GM18909 (cell line): ENCODE measurements at regions not wholly inside any gene's neighbourhood (a gene's known extent, or its start where the extent isn't known, plus 50 kb on each side); places are given as distances from the start of the nearest gene placed in this dataset.

Experiments
- ATAC-seq: cut with Tn5 transposase; IDR thresholded peaks from one replicate; pipeline ENCODE4 v1.9.1; 2021; ENCODE audit warnings: mild to moderate bottlenecking; ENCODE audit not compliant: unreplicated experiment, poor library complexity

DNA sequence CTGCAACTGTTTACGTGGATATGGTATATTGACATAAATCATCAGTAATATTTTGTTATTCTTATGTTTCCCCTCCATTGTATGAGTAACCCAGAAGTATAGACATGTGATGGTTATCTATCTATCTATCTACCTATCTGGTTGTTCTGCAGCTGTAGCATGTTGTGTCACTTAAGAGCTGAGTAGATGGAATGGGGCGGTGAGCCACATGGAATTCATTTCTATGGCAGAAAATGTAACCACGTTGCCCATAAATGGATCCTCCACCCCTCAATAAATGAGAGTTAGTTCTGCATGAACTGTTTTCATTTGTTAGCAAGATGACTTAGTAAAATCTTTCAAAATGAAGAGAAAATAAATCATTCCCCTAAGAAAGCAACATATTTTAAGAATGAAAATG is 553.2 kb downstream of the MAT2B start:
- no peak for ATAC-seq

GRCh38 chr5:164059471-164059870 is 554.1 kb downstream of the MAT2B start:
- no peak for ATAC-seq

DNA sequence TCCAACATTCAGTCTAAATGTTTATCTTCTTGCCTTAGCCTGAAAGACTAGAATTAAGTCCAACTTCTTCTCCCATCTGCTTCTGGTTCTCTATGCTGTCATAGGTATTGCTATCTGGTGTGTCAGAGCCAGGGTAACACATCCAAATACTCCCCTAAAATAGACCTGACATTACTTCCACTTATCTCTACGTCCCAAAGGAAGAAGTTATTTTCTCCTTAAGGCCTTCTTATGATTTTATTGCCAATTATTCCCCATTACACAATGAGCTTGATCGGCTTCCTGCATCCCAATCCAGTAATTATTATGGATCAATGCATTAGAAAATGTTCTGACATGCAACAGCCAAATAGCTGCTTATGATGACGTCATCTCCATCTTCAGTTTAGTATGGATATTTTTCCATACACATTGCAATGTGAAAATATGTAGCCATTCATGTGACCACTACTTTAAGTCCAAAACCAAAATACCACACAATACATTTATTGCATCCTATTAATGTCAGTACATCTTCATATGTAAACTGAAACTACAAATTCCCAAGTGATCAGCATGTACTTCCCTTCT is 555.5 kb downstream of the MAT2B start:
- no peak for ATAC-seq

GRCh38 chr5:164062304-164062703 is 556.9 kb downstream of the MAT2B start:
- ATAC-seq = no peak

DNA sequence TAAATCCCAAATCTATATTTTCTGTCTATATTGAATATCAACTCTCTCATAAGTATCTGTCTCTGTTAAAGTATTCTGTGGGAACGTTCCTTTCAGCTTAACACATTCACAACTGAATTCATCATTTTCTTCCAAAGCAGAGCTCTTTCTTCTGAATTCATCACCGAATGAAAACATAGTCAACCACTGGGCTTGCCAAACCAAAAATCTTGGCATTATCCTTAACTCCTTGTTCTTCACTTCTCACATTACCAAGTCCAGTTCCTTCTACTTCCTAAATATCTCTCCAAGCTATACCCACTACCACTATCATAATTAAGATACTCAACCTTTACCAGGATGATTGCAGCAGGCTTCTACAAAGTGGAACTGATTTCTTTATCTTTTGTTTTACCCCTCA is 559.8 kb downstream of the MAT2B start:
- no peak for ATAC-seq

DNA sequence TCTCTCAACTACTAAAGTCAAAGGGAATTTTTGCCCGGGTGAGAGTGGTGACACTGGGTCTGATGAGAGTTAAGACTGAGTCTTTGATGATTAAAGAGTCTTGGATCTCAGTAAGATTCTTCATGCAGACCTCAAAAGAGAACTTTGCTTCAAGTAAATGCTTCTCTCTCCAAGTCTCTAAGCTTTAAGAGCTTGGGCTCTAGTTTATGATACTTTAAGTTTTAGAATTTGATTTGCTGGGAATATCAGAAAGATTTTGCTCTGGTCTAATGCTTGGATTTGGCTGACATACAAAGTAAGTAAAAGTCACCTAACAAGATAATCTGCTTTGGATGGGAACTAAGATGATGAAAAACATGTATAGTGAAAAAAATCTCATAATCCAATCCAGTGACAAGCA is 566.3 kb downstream of the MAT2B start:
- ATAC-seq = no peak

DNA sequence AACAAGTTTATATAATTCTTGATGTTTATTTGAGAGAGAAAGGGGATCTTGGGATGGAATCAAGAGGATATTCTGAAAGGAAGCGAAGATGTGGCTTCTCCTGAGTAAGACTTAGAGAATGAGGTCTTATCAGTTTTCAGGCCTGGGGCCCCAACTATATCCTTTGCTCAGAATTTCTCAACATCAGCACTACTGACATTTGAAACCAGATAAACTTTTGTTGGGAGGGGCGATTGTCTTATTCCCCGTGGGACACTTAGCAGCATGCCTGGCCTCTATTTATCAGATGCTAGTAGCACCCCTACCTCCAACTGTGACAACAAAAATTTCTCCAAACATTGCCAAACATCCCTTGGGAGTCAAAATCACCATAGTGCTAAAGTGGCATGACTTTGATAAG is 567.7 kb downstream of the MAT2B start:
- ATAC-seq = no peak

- no peak for ATAC-seq
Measured at GRCh38 chr5:164076556-164076955, 571.1 kb downstream of the MAT2B start.

- ATAC-seq = no peak
Measured at GRCh38 chr5:164090358-164090757, 584.9 kb downstream of the MAT2B start.

- no peak for ATAC-seq
Measured at GRCh38 chr5:164091836-164092235, 586.4 kb downstream of the MAT2B start.

- no peak for ATAC-seq
Measured at GRCh38 chr5:164094291-164094690, 588.9 kb downstream of the MAT2B start.

GRCh38 chr5:164097749-164098148 is 592.3 kb downstream of the MAT2B start:
- ATAC-seq = no peak

- no peak for ATAC-seq
Measured at GRCh38 chr5:164098531-164098930, 593.1 kb downstream of the MAT2B start.

DNA sequence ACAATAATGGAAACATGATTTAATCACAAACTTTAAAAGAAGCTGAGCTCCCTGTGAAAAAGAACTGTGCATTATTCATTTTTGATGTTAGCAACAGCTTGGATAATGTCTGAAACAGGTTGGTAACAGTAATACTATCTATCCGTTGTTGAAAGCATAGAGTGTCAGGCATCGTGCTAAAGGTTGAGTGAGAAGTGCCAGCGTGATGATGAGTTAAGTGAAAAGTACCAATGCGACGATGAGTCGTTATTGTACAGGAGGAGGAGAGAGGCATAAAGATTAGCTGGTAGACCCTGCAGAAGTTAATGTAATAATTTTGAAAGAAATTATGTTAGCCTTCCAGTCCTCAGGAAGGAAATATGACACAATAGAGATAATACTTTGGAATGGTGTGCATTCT is 593.6 kb downstream of the MAT2B start:
- ATAC-seq = no peak

GRCh38 chr5:164115420-164115819 is 610.0 kb downstream of the MAT2B start:
- no peak for ATAC-seq

- peak; percentile 86 for ATAC-seq
Measured at GRCh38 chr5:164119806-164120447, 614.5 kb downstream of the MAT2B start.

GRCh38 chr5:164127527-164127926 is 622.1 kb downstream of the MAT2B start:
- no peak for ATAC-seq

DNA sequence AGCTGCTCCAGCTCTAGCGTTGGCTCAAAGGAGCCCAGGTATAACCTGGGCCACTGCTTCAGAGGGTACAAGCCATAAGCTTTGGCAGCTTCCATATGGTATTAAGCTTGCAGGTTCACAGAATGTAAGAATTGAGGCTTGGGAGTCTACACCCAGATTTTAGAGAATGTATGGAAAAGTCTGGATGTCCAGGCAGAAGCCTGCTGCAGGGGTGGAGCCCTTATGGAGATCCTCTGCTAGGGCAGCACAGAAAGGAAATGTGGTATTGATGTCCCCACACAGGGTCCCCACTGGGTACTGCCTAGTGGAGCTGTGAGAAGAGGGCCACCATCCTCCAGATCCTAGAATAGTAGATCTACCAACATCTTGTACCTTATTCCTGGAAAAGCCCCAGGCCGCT is 626.9 kb downstream of the MAT2B start:
- no peak for ATAC-seq

DNA sequence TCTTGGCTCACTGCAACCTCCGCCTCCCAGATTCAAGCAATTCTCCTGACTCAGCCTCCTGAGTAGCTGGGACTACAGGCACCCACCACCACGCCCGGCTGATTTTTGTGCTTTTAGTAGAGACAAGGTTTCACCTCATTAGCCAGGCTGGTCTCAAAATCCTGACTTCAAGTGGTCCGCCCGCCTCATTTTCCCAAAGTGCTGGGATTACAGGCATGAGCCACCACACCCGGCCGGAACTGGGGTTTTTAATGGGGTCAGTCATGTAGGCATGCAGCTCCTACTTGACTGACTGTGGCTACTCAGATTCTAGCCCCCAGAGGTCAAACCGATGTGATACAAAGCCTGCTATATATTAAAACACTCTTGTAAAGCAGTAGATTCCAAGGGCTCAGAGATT is 631.7 kb downstream of the MAT2B start:
- ATAC-seq = no peak

DNA sequence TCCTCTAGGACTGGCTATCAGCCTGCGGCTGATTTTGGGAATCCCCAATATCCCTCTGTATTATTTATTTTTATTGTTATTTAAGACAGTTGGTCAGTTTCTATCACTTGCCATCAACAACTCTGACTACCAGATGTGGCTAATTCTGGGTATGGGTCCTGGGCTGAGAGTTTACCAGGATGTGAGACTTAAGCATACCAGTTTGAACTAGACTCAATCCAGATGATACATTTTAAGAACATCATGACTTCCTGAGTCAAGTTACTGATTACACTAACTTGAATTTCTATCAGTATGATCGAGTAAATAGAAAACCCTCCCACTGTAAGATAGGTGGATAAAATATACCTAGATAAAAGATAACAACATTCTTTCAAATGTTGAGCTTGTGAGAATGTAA is 634.0 kb downstream of the MAT2B start:
- peak; percentile 79 for ATAC-seq

DNA sequence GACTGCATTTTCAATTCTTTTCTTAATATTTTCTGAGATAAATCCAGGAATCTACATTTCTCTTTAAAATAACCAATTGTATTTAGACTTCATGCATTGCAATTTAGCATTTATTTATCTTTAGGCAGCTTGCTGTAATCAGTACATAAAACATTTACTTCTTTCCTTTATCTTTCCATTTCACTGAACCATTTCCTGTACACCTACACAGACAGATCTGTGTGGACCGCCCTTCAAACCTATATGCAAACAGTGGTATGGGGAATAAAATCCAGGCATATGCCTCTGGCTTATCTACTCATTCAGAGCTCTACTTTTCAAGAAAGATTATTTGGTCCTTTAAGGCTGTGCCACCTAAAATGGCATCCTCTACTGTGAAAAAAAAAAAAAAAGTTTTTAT is 640.0 kb downstream of the MAT2B start:
- ATAC-seq = no peak

- no peak for ATAC-seq
Measured at GRCh38 chr5:164146223-164146622, 640.8 kb downstream of the MAT2B start.
